ENCODE measurements at regions not wholly inside any gene's neighbourhood (a gene's known extent, or its start where the extent isn't known, plus 50 kb on each side); places are given as distances from the start of the nearest gene placed in this dataset.
A peak's percentile ranks its signal among the peaks of the same experiment; 100 is the strongest.

GRCh38 chr1:94325377-94326302 is 88.3 kb upstream of the ARHGAP29 start:
- peak; percentile 80 for DNase-seq (ENCODE audit: low spot score)

- no peak for DNase-seq (ENCODE audit: low spot score)
Measured at GRCh38 chr1:94324178-94324544, 86.8 kb upstream of the ARHGAP29 start.

- DNase-seq (ENCODE audit: low spot score) = no peak
Measured at GRCh38 chr1:94323311-94324177, 86.2 kb upstream of the ARHGAP29 start.

DNA sequence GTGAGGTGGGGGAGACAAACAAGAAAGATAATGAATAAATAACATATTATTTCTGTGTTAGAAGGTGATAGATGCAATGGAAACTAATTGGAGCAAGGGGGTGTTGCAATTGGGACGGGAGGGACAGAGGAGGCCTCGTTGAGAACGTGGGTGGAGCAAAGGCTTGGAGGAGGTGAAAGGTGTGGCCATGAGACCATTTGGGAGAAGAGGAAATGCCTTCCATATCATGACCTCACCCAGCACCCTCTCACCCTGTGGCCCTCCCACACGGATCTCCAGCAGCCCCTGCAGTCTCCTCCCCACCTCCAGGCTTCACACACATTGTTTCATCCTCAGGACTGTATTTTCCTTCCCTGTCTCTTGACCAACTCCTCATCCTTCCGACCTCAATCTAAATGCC is 85.3 kb upstream of the ARHGAP29 start:
- DNase-seq (ENCODE audit: low spot score) = no peak

DNA sequence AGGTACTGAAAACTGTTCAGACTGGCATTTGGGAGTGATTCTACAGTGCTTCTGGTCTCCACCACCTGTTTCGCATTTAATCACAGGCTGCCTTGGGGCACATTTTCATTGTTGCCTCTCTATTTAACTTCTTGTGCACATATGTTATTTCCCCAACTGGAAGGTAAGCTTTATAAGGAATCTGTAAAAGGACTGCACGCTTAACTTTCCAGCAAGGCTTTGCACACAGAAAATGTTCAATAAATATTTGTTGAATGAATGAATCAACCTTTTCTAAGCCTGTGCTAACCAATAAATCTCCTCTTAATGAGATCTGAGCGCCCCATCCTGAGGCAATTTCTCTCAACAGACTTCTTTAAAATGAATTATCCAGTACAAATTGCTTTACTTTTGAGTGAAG is 84.3 kb upstream of the ARHGAP29 start:
- DNase-seq (ENCODE audit: low spot score) = no peak

DNA sequence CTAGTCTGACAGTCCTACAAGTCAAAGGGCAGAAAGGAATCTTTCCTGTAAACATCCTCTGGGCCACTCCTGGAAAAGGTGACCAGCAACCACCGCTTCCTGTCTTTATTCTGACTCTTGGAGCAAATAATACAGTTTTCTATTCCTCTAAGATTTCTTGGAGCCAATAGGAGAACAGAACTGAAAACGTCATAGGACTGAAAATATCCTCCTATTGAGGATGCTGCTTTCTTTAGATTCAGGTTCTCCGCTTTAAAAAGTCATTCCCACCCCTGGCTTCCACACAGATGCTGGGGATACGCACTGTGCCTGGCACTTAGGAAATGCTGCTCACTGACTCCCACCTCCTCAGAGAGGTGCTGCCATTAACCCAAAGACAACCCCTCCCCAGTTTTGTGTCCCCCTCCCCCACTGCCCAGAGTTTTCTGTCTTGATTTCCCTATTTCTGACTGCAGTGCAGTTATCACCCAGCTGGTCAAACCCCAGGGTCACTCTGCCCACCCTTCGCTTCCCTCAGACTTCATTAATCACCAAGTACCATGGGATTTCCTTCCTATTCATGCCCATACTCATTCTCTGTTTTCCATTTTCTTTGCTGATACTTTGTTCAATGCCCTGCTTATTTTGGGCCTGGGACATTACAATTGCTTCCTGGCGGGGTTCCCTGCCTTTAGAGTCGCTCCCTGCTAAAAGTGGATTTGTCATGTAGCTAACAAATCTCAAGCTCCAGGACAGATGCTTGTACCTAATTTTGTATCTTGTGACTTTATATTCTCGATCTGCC is 82.1 kb upstream of the ARHGAP29 start:
- no peak for DNase-seq (ENCODE audit: low spot score)

- no peak for DNase-seq (ENCODE audit: low spot score)
Measured at GRCh38 chr1:94318505-94319030, 81.2 kb upstream of the ARHGAP29 start.

- DNase-seq (ENCODE audit: low spot score) = no peak
Measured at GRCh38 chr1:94317790-94318188, 80.4 kb upstream of the ARHGAP29 start.

DNA sequence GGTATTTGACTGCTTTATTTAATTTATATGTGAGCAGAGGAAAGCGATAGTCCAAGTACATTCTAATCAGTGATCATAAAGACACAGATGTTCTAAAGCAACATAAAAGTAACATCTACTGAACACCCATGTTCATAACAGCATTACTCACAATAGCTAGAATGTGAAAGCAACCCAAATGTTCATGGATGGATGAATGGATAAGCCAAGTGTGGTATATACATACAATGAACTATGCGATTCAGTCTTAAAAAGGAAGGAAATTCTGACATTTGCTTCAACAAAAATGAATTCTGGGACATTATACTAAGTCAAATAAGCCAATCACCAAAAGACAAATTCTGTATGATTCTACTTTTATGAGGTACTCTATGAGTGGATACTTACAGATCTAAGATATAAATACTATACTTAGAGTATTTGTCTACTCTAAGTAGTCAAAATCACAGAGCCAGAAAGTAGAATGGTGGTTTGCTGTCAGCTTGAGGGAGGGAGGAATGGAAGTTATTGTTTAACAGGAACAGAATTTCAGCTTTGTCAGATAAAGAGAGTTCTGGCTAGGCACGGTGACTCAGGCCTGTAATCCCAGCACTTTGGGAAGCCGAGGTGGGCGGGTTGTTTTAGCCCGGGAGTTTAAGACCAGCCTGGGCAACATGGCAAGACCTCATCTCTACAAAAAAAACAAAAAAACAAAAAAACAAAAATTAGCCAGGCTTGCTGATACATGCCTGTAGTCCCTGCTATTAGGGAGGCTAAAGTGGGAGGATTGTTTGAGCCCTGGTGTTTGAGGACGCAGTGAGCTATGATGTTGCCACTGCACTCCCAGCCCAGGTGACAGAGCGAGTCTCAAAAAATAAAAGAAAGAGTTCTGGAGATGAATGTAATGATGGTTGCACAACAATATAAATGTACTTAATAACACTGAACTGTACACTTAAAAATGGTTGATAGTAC is 79.7 kb upstream of the ARHGAP29 start:
- DNase-seq (ENCODE audit: low spot score) = no peak

DNA sequence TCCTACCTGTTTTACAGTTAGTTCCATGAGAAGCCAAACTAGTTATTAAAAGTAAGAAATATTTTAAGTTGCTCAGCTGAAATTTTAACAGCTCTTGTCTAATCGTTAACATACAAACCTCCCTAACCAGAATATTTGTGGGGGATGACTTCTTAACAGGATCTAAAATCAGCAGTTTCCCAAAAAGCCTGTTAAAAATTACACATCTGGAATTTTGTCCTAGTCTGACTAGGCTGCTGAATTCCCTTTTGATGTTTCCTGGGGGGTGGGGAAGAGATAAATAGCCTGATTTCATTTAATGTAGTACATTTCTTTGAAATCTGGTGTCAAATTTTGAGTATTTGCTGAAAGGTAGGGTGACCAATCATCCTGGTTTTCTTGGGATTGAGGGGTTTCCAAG is 78.8 kb upstream of the ARHGAP29 start:
- no peak for DNase-seq (ENCODE audit: low spot score)

- DNase-seq (ENCODE audit: low spot score) = no peak
Measured at GRCh38 chr1:94315552-94316116, 78.2 kb upstream of the ARHGAP29 start.

GRCh38 chr1:94314222-94314858 is 77.0 kb upstream of the ARHGAP29 start:
- DNase-seq (ENCODE audit: low spot score) = no peak

DNA sequence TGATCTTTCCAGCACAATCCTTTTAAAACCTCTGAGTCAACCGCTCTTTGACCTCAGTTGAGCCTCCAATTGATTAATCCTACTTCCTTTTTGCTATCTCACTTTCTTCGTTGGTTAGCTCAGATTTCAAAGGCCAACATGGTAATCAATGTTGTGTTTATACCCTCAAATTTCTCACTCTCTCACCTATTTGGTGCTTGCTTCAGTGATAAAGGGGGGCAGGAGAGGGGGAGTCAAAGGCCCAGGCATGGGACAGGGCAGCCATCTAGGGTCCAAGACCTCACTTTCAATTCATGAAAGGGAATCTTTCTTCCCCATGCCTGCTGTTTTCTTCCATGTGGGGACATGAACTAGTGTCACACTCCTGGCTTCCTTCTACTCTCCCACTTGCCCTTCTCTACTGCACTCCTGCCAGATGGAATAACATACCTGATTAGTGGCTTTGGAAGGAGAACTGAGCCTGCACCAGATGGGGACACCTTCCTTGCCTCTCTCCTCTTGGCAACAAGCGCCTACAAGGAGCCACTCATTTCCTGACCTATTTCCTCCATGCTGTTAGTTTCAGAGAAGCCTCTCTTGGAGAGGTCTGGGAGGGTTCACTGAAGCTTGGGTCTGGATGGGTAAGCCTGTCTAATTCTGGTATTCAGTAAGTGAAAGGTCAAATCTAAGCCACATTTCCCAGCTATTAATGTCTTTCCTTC is 73.3 kb upstream of the ARHGAP29 start:
- no peak for DNase-seq (ENCODE audit: low spot score)

GRCh38 chr1:94309829-94310569 is 72.6 kb upstream of the ARHGAP29 start:
- no peak for DNase-seq (ENCODE audit: low spot score)

DNA sequence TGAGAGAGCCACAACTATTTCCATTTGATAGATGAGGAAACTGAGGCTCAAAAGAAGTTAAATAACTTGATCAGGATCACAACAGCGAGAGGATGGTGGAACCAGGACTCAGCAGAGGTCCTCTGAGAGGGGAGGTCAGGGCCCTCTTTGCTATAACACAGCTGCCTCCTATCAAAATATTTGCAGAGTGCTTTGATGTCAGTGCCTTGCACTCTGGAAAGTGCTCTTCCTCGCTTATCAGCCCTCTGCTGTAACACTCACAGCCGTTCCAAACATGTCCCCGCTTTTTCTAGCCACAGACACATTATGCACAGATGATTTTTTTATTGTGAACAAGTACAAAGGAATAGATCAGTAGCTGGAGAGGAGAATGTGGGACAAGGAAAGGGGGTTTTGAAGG is 71.8 kb upstream of the ARHGAP29 start:
- no peak for DNase-seq (ENCODE audit: low spot score)

DNA sequence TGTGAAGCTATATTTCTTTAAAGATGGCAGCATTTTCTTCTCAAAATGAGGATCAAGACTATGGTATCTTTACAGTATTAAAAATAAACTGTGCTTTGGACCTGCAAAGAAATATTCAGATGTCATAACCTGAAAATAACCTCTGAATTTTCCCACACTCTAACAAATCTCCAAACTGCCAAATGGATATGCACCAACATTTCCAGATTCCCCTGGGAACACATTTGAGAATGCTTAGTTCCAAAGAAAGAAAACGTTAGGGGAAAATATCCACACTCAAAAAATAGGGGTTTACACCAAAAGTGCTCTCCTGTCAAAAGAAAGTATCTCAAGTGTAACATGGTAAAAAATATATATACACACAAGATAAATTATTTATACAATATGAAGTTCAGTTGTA is 69.1 kb upstream of the ARHGAP29 start:
- DNase-seq (ENCODE audit: low spot score) = no peak

DNA sequence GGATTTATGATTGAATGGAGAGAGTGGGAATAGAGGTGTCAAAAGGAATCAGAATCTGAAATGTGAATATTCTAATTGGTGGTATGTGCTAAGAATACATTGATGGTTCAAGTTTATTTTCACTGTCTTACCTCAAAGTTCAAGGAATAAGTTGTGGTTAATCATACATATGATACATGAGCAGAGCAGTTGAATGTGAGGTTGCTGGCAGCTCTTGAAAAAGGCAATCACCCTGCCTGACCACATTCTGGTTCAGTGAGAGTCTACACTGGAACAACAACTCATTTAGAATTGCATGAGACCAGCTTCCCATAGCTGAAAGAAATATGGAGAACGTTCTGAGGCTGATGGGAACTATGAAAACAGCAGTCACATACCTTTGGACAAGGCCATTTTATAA is 68.3 kb upstream of the ARHGAP29 start:
- DNase-seq (ENCODE audit: low spot score) = no peak

GRCh38 chr1:94304553-94304952 is 67.2 kb upstream of the ARHGAP29 start:
- no peak for DNase-seq (ENCODE audit: low spot score)
